NCI-H2081 treated with DMSO at 0.1 percent for 48 hours (cell line): ENCODE measurements at regions not wholly inside any gene's neighbourhood (a gene's known extent, or its start where the extent isn't known, plus 50 kb on each side); places are given as distances from the start of the nearest gene placed in this dataset.
"Not testable (repeated sequence)": the region's sequence is repeated elsewhere in the genome, so short reads cannot be mapped to it uniquely, and the experiment has no call there.

Source experiments
- DNase-seq: peaks from one replicate; lab custom pipeline; 2025; lab: John Stamatoyannopoulos, UW

DNA sequence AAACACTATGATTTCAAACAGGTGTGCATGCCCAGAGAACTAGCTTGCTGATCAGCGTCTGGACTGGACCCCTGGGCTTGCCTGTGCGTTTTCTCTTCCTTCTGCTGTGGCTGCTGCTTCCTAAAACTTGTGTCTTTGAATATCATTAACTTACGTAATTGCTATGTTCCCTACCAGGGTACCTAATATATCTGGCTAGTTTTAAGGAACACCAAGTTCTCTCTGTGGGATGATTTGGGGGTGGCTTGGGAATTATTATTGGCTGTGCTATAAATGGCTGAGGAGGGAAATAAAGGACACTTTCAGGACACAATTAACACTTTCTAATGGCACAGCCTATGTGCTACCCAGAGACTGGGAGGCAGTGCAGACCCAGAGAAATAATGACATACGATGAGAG lies 606.0 kb upstream of the RBFOX1 start:
- DNase-seq, result no peak

DNA sequence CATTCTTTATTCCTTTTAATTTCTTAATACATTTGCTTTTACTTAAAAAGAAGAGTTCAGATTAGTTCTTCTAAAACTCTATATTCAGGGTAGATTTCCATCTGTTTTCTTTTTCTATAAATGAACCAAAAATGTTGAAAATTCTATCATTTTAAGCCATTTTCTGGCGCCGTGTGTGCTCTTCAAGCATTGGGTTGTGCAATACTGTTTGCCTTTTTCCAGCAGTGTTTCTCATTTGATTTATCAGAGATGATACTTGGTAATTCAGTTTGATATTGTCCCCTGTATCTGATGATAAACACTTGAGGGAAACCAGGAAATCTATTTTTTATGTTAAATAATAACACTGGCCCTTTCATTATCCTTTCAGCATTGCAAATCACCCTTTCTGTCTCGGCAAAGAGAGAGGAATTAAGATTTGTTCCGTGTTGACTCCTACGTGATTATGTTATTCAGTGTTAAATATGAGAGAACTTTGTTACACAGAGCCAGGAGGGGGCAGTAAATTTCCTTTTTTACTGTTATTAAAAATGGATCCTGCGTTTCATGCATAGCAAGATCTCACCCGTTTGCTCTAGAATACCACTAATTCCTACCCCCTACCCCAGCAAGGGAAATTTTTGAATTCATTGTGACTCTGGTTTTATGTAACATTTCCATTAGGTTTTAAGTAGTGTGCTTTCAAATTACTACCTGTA lies 606.9 kb upstream of the RBFOX1 start:
- no peak for DNase-seq

DNA sequence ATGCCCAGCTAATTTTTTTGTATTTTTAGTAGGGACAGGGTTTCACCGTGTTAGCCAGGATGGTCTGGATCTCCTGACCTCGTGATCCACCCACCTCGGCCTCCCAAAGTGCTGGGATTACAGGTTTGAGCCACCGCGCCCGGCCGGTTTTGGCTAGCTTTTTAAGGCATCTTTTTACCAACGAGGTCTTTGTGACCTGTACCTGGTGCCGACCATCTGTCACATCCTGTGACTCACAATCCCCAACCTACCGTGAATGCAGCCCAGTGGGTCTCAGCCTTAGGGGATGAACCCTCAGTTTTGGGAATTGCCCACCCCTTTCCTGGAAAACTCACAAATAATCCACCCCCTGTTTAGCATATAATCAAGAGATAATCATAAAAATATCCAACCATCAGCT lies 607.4 kb upstream of the RBFOX1 start:
- not testable (repeated sequence) for DNase-seq

- no peak for DNase-seq
These were observed 609.9 kb upstream of the RBFOX1 start for GRCh38 chr16:6722786-6723185.

DNA sequence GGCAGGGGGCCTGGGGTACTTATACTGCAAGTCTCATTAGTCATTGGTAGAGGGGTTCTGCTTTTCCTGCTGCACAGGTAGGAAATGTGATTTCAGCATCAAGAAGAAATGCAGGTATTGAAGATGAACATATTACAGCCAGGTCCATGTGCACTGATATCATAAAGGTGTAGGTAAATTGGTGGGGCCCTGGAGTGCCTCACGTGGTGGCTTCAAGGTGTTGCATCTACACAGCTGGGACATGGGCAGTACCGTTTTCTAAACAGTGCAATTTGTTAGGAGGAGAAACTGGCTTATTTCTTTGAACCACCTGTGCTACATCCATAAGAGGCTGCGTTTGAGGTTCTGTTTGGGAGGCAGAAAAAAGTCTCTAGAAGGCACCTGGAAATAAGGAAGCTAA lies 618.1 kb upstream of the RBFOX1 start:
- DNase-seq, result no peak

GRCh38 chr16:6709736-6710135 lies 622.9 kb upstream of the RBFOX1 start:
- DNase-seq, result no peak

- DNase-seq, result no peak
These were observed 623.9 kb upstream of the RBFOX1 start for GRCh38 chr16:6708576-6709215.

GRCh38 chr16:6704306-6704930 lies 628.2 kb upstream of the RBFOX1 start:
- DNase-seq, result no peak

DNA sequence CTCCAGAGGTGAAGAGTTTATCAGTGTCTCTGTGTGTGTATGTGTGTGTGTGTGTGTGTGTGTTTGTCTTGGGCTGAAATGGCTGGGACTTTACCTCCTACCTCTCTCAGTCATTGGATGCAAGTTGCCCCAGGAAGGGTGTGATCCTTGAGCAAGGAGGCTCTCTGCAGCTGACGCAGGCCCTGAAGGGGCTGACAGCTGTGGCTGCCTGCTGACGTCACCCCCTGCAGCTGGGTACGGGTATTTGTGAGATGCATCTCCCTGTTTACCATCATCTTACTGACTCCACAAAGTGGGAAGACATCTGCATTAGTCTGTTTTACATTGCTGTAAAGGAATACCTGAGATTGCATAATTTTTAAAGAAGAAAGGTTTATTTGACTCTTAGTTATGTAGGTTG lies 631.5 kb upstream of the RBFOX1 start:
- no peak for DNase-seq

DNA sequence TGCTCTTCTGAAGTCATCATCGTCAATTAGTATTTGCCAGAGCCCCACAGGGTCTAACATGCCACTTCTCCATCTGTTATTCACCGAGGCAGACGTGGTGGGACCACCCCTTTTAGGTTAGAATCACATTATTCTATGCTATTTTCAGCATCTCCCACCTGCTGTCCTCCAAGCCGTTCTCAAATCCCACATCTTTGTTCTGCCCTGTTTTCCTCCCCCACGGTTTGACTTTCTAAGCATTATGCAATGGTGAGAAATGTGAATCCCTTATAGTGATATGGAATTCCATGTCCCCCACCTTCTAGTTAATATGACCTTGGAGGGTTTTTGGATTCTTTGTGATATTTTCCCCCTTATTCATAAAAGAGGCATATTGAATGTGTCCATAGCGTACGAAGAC lies 634.1 kb upstream of the RBFOX1 start:
- no peak for DNase-seq

- DNase-seq, result no peak
These were observed 637.0 kb upstream of the RBFOX1 start for GRCh38 chr16:6695666-6696065.

- DNase-seq, result no peak
These were observed 638.0 kb upstream of the RBFOX1 start for GRCh38 chr16:6694636-6695035.

GRCh38 chr16:6693418-6693817 lies 639.2 kb upstream of the RBFOX1 start:
- not testable (repeated sequence) for DNase-seq

GRCh38 chr16:6692874-6693273 lies 639.8 kb upstream of the RBFOX1 start:
- DNase-seq, result no peak

GRCh38 chr16:6690741-6691140 lies 641.9 kb upstream of the RBFOX1 start:
- DNase-seq, result no peak

DNA sequence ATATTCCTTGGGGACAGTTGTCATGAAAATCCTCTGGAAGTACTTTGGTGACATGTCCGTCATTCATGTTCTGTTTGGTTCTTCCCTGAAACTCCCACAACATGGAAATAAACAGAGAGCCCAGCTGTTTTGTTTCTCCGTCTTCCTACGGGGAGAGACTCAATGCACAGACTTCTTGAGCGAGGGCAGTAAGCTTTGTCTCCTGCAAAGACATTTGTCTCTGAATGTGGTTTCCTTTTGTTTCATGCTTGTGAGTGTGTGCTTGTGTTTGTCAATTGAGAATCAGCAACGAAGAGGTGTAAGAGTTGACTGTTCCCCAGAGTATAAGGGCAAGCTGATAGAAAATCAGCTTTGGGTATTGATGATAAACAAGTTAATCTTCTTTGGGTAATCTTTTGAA lies 643.0 kb upstream of the RBFOX1 start:
- DNase-seq, result no peak

DNA sequence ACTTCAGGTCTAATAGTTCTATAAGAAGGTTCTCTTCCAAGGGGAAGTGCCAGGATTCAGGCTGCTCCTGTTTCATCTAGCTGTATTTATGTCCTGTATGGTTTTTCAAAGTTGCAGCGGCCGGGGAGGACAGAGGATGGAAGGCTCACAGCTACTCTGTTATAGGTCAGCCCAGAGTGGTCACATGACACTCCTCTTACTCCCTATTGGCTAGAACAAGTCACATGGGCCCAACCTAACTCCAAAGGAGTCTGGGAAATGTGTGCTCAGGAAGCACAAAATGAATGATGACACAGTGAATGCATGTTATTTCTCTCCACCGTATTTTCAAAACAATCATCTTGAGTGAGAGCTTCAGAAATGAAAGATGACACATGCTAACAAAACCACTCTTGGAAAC lies 645.1 kb upstream of the RBFOX1 start:
- no peak for DNase-seq

DNA sequence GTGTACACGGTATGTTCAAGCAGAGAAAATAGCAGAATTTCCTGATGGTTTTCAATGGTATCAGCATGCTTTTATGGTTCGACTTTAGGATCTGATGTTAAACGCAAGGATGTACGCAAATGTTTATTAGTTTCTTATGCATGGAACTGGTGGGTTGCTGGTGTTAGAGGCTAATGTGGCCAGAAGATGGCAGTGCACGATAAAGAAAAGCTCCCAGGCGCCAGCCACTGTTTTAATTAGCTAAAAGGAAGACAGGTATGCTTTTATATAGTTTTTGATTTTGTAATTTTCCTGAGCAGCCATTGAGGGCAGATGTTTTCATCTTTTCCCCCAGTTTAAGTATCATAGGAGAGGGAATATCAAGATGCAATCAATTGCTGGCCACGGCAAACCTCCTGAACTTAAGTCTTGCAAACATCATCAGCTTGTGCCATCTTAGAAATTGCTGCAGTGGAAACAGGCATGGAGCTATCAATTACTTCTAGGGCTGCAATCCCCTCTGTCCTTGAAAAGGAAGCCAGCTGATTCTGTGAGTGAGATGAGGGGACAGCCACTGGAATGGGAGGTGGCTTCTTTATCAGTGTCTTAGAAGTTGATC lies 648.5 kb upstream of the RBFOX1 start:
- no peak for DNase-seq

DNA sequence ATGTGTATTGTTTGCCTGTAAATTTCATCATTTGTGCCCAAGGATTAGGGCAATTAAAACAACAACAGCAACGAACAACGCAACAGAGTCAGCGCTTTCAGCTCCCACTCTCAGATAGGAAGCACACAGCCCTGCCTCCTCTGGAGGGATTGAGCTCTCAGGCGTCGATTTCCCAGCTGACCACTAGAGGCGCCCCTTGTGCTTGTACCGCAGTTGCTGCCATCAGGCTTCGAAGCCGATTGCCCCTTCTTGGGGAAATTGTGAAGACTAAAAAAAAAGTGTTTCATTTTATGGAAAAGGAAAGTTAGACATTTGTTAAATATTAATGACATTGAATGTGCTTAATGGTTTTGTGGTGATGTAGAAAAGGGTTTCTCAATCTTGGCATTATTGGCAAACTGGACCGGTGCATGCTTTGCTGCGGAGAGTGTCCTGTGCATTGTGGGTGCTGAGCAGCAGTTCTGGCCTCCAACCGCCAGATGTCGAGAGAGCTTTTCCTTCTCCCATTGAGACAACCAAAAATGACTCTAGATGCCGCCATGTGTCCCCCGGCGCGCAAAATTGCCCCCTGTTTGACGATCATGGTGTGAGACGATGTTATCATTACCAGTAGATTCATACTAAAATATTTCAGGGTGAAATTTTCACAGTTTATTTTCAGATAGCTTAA lies 650.4 kb upstream of the RBFOX1 start:
- no peak for DNase-seq

DNA sequence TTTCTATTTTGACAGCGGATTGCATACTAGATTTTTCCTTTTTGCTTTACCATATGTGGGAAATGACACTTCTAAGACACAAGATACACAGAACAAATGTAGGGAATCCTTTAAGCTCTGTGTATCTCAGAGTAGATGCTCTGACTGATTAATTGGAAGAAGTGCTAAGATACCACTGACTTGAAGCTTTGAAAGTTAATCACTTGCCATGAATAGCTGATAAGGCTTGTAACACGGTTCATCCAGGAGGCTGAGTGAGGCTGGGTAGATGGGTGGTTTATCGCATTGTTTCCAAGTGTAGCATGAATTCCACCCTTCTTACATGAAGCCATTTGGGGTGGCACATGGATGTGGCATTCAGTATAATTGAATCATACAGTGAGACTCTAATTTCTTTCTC lies 654.1 kb upstream of the RBFOX1 start:
- DNase-seq, result no peak

GRCh38 chr16:6674071-6674470 lies 658.6 kb upstream of the RBFOX1 start:
- DNase-seq, result no peak

- DNase-seq, result no peak
These were observed 660.1 kb upstream of the RBFOX1 start for GRCh38 chr16:6672507-6672906.

DNA sequence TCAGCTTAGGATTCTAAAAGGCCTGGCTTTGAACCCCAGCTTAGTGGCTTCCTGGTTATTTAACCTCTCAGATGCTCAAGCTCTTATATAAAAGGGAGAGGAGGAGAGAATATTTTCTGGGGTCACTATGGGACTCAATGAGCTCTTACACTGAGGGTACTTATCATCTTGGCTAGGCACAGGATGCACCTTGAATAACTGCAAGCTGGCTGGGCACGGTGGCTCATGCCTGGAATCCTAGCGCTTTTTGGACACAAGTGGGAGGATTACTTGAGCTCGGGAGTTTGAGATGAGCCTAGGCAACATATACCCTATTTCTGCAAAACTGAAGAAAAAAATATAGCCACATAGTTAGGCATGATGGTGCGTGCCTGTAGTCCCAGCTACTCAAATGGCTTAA lies 665.3 kb upstream of the RBFOX1 start:
- DNase-seq, result no peak
